Sigmoid colon (tissue), 4 donors: ENCODE measurements at regions not wholly inside any gene's neighbourhood (a gene's known extent, or its start where the extent isn't known, plus 50 kb on each side); places are given as distances from the start of the nearest gene placed in this dataset.

ENCODE experiments used
- EP300 ChIP-seq, 4 donors: sonication (generic); formaldehyde crosslinking; IDR thresholded peaks; one replicate each; pipeline ENCODE4 v1.6.1; 2017; ENCODE audit warnings: antibody characterized with exemption in 4 of 4
- POLR2A ChIP-seq, 2 donors: fragments of 450-650 bp; IDR thresholded peaks; one replicate each; pipeline ENCODE4 v1.6.1; 2016; ENCODE audit warnings: antibody characterized with exemption in 2 of 2, mild to moderate bottlenecking in 2 of 2, moderate library complexity in 2 of 2
- POLR2AphosphoS5 ChIP-seq, 4 donors: sonication (generic); formaldehyde crosslinking; IDR thresholded peaks; one replicate each; pipeline ENCODE4 v1.6.1; 2017; ENCODE audit warnings: antibody characterized with exemption in 4 of 4
- TF ChIP-seq, protein P1 (sequence below), 4 experiments: fragments of 450-650 bp in 3 of 4; fragments of 200-600 bp in 1 of 4; IDR thresholded peaks; one replicate each; pipeline ENCODE4 v1.5.1; 2016 to 2019; ENCODE audit warnings: antibody characterized with exemption in 4 of 4, mild to moderate bottlenecking in 3 of 4, moderate library complexity in 2 of 4

GRCh38 chr20:51281521-51281920, 258.6 kb upstream of the KCNG1 start:
- TF ChIP-seq, protein P1, sequence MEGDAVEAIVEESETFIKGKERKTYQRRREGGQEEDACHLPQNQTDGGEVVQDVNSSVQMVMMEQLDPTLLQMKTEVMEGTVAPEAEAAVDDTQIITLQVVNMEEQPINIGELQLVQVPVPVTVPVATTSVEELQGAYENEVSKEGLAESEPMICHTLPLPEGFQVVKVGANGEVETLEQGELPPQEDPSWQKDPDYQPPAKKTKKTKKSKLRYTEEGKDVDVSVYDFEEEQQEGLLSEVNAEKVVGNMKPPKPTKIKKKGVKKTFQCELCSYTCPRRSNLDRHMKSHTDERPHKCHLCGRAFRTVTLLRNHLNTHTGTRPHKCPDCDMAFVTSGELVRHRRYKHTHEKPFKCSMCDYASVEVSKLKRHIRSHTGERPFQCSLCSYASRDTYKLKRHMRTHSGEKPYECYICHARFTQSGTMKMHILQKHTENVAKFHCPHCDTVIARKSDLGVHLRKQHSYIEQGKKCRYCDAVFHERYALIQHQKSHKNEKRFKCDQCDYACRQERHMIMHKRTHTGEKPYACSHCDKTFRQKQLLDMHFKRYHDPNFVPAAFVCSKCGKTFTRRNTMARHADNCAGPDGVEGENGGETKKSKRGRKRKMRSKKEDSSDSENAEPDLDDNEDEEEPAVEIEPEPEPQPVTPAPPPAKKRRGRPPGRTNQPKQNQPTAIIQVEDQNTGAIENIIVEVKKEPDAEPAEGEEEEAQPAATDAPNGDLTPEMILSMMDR (IDR thresholded peaks at IDR 0.05): no peak
- TF ChIP-seq POLR2A (IDR thresholded peaks at IDR 0.05): no peak
- no peak for TF ChIP-seq EP300 (IDR thresholded peaks at IDR 0.05)
- no peak for TF ChIP-seq POLR2AphosphoS5 (IDR thresholded peaks at IDR 0.05)
